ENCODE measurements at regions not wholly inside any gene's neighbourhood (a gene's known extent, or its start where the extent isn't known, plus 50 kb on each side); places are given as distances from the start of the nearest gene placed in this dataset.
"Not testable (repeated sequence)": the region's sequence is repeated elsewhere in the genome, so short reads cannot be mapped to it uniquely, and the experiment has no call there.

GRCh38 chr6:121695329-121695728 is 259.9 kb downstream of the GJA1 start:
- DNase-seq: no peak

- no peak for DNase-seq
These were observed 262.5 kb downstream of the GJA1 start for GRCh38 chr6:121697921-121698320.

- DNase-seq: no peak
These were observed 263.2 kb downstream of the GJA1 start for GRCh38 chr6:121698617-121699016.

GRCh38 chr6:121703129-121703528 is 267.7 kb downstream of the GJA1 start:
- not testable (repeated sequence) for DNase-seq

- DNase-seq: no peak
These were observed 276.0 kb downstream of the GJA1 start for GRCh38 chr6:121711472-121711871.

GRCh38 chr6:121717686-121718085 is 282.2 kb downstream of the GJA1 start:
- no peak for DNase-seq

- DNase-seq: not testable (repeated sequence)
These were observed 285.4 kb downstream of the GJA1 start for GRCh38 chr6:121720867-121721266.

- DNase-seq: no peak
These were observed 288.2 kb downstream of the GJA1 start for GRCh38 chr6:121723623-121724022.

GRCh38 chr6:121724576-121724975 is 289.1 kb downstream of the GJA1 start:
- DNase-seq: no peak

GRCh38 chr6:121726596-121726995 is 291.1 kb downstream of the GJA1 start:
- DNase-seq: no peak

GRCh38 chr6:121730616-121731015 is 295.2 kb downstream of the GJA1 start:
- DNase-seq: no peak

- DNase-seq: no peak
These were observed 295.9 kb downstream of the GJA1 start for GRCh38 chr6:121731381-121731780.

GRCh38 chr6:121732641-121733040 is 297.2 kb downstream of the GJA1 start:
- DNase-seq: no peak

GRCh38 chr6:121733234-121733633 is 297.8 kb downstream of the GJA1 start:
- no peak for DNase-seq

- DNase-seq: not testable (repeated sequence)
These were observed 304.7 kb downstream of the GJA1 start for GRCh38 chr6:121740188-121740587.

- DNase-seq: peak; percentile 83
These were observed 308.2 kb downstream of the GJA1 start for GRCh38 chr6:121743691-121744090.

GRCh38 chr6:121748376-121748775 is 312.9 kb downstream of the GJA1 start:
- DNase-seq: peak; percentile 10

- no peak for DNase-seq
These were observed 313.4 kb downstream of the GJA1 start for GRCh38 chr6:121748850-121749249.

GRCh38 chr6:121755485-121755884 is 320.0 kb downstream of the GJA1 start:
- DNase-seq: no peak

- DNase-seq: no peak
These were observed 321.2 kb downstream of the GJA1 start for GRCh38 chr6:121756666-121757065.

GRCh38 chr6:121759370-121759769 is 323.9 kb downstream of the GJA1 start:
- DNase-seq: no peak

- DNase-seq: no peak
These were observed 324.7 kb downstream of the GJA1 start for GRCh38 chr6:121760191-121760590.

GRCh38 chr6:121760745-121761144 is 325.3 kb downstream of the GJA1 start:
- no peak for DNase-seq

GRCh38 chr6:121764493-121764892 is 329.0 kb downstream of the GJA1 start:
- DNase-seq: no peak

GRCh38 chr6:121765060-121765459 is 329.6 kb downstream of the GJA1 start:
- no peak for DNase-seq

- no peak for DNase-seq
These were observed 331.8 kb downstream of the GJA1 start for GRCh38 chr6:121767211-121767610.

Measured in eye (tissue), 1 donor.